ENCODE measurements at regions not wholly inside any gene's neighbourhood (a gene's known extent, or its start where the extent isn't known, plus 50 kb on each side); places are given as distances from the start of the nearest gene placed in this dataset.

- TF ChIP-seq CTCF (IDR thresholded peaks at IDR 0.05) (no peak), EP300 (IDR thresholded peaks at IDR 0.05) (no peak), POLR2A (IDR thresholded peaks at IDR 0.05) (no peak)
Measured at GRCh38 chr2:216781709-216782108, 78.2 kb downstream of the TNP1 start.
